Psoas muscle (tissue), 7 donors: ENCODE measurements at regions not wholly inside any gene's neighbourhood (a gene's known extent, or its start where the extent isn't known, plus 50 kb on each side); places are given as distances from the start of the nearest gene placed in this dataset.

Experiments used
- ATAC-seq, 4 donors: fragments of 200-7000 bp; cut with Tn5 transposase; one replicate each; pipeline ENCODE4 v1.9.1; 2020; ENCODE audit warnings: moderate library complexity in 3 of 4, mild to moderate bottlenecking in 2 of 4
- DNase-seq, 2 donors: peaks; one replicate each; pipeline ENCODE4 v3.0.0-alpha.2; 2020
- H3K27ac ChIP-seq: fragments of 200-600 bp; one replicate; pipeline ENCODE4 v1.8.0; 2022
- H3K27me3 ChIP-seq, 3 donors: fragments of 200-600 bp in 1 of 3; one replicate each; pipeline versions ENCODE4 v1.6.1 to v1.8.0; 2013 to 2022; ENCODE audit warnings: low read length in 2 of 3, mild to moderate bottlenecking in 2 of 3, moderate library complexity in 1 of 3; ENCODE audit not compliant: insufficient read depth in 3 of 3
- H3K36me3 ChIP-seq, 2 donors: fragments of 200-600 bp in 1 of 2; one replicate each; pipeline versions ENCODE4 v1.6.1 to v1.8.0; 2013 to 2022; ENCODE audit warnings: low read depth in 1 of 2, mild to moderate bottlenecking in 1 of 2, moderate library complexity in 1 of 2; ENCODE audit not compliant: insufficient read depth in 1 of 2
- H3K4me1 ChIP-seq: fragments of 200-600 bp; one replicate; pipeline ENCODE4 v1.8.0; 2022
- H3K4me3 ChIP-seq: fragments of 200-600 bp; one replicate; pipeline ENCODE4 v1.8.0; 2022; ENCODE audit warnings: mild to moderate bottlenecking
- H3K9me3 ChIP-seq: fragments of 200-600 bp; one replicate; pipeline ENCODE4 v1.8.0; 2022
- WGBS, 3 donors: extraction: QIAGEN DNeasy Blood & Tissue Kit; methylation state at CpG; one replicate each; pipeline versions ENCODE4 v1.1.6 to v1.1.7; 2013; 5-methylcytosine and 5-hydroxymethylcytosine counted together
- intact Hi-C, 2 donors: fragments of 100-400 bp; cut with DNase I; formaldehyde crosslinking; loops; one replicate each; pipeline versions ENCODE4 v1.11.0 to v1.14.2; 2022
- TF ChIP-seq, protein P1 (sequence below): fragments of 200-600 bp; IDR thresholded peaks from one replicate; pipeline ENCODE4 v1.8.0; 2022; ENCODE audit warnings: antibody characterized with exemption
- donor health status: healthy with polysubstance abuse.
- donor health status: DM: no; HTN: no; CAD: no; lungs with moderate emphysema.
- donor health status: Bipolar disorder and iron deficiency.
- donor health status: healthy.
- donor health status: DM: yes; HTN: yes; CAD: no.
- donor health status: DM: no; HTN: no; CAD: no.
- donor health status: DM: yes; HTN: yes; CAD: no.

- no peak for DNase-seq
- ATAC-seq = no peak
- Histone ChIP-seq H3K27me3 (no peaks in the 10 kb centered on the region), H3K9me3 (no peaks in the 10 kb centered on the region), H3K4me3 (no peak overlapping the region), H3K4me1 (peaks cover 6% of the 10 kb centered on the region), H3K36me3 (no peaks in the 10 kb centered on the region), H3K27ac (no peak overlapping the region)
- TF ChIP-seq, protein P1, sequence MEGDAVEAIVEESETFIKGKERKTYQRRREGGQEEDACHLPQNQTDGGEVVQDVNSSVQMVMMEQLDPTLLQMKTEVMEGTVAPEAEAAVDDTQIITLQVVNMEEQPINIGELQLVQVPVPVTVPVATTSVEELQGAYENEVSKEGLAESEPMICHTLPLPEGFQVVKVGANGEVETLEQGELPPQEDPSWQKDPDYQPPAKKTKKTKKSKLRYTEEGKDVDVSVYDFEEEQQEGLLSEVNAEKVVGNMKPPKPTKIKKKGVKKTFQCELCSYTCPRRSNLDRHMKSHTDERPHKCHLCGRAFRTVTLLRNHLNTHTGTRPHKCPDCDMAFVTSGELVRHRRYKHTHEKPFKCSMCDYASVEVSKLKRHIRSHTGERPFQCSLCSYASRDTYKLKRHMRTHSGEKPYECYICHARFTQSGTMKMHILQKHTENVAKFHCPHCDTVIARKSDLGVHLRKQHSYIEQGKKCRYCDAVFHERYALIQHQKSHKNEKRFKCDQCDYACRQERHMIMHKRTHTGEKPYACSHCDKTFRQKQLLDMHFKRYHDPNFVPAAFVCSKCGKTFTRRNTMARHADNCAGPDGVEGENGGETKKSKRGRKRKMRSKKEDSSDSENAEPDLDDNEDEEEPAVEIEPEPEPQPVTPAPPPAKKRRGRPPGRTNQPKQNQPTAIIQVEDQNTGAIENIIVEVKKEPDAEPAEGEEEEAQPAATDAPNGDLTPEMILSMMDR = no peak
- 83 to 88% (median 84%) methylated on average over 6 of the region's 6 CpGs for WGBS, 3 donors
- intact Hi-C loops = no loop called here
These were observed 72.3 kb downstream of the SLIT2 start for GRCh38 chr4:20323991-20324390.

- TF ChIP-seq, protein P1 = no peak
- Histone ChIP-seq H3K27me3 (no peaks in the 10 kb centered on the region), H3K9me3 (no peaks in the 10 kb centered on the region), H3K4me1 (peaks cover 6% of the 10 kb centered on the region), H3K27ac (no peak overlapping the region), H3K36me3 (no peaks in the 10 kb centered on the region), H3K4me3 (no peak overlapping the region)
- intact Hi-C loops = no loop called here
- DNase-seq (no peak), ATAC-seq (no peak)
- 67 to 81% (median 72%) methylated on average over 1 of the region's 1 CpG for WGBS, 3 donors
These were observed 74.8 kb downstream of the SLIT2 start for GRCh38 chr4:20326460-20326859.

DNA sequence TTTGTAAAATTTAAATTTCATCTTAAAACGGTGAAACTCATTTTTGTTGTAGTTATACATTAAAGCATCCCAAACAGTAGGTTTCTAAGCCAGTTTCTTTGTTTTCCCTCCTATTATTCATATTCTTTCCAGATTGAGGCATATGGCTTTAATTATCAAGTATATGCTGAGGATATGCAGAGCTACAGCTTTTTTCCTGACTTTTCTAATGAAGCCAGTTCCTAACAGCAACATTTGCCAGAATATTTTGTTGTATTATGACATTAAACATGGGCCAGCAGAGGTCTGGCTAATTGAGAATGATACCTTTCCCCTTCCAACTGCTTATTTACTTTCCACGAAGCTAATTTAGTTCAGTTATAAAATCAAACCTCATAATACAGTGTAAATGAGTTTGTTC, 75.3 kb downstream of the SLIT2 start:
- Histone ChIP-seq H3K9me3 (no peaks in the 10 kb centered on the region), H3K27ac (no peak overlapping the region), H3K36me3 (no peaks in the 10 kb centered on the region), H3K4me3 (no peak overlapping the region), H3K4me1 (peaks cover 6% of the 10 kb centered on the region), H3K27me3 (no peaks in the 10 kb centered on the region)
- DNase-seq (no peak), ATAC-seq (no peak)
- TF ChIP-seq, protein P1 = no peak
- intact Hi-C loops = no loop called here
- 64 to 68% (median 66%) methylated on average over 2 of the region's 2 CpGs for WGBS, 3 donors

GRCh38 chr4:20327808-20328207, 76.1 kb downstream of the SLIT2 start:
- Histone ChIP-seq H3K27ac (no peak overlapping the region), H3K4me1 (peaks cover 6% of the 10 kb centered on the region), H3K27me3 (no peaks in the 10 kb centered on the region), H3K36me3 (no peaks in the 10 kb centered on the region), H3K9me3 (no peaks in the 10 kb centered on the region), H3K4me3 (no peak overlapping the region)
- no peak for ATAC-seq
- no peak for DNase-seq
- 74 to 84% (median 74%) methylated on average over 2 of the region's 2 CpGs for WGBS, 3 donors
- intact Hi-C loops = no loop called here
- TF ChIP-seq, protein P1 = no peak

GRCh38 chr4:20331642-20332041, 79.9 kb downstream of the SLIT2 start:
- H3K27ac ChIP-seq = no peak overlapping the region
- H3K4me3 ChIP-seq = no peak overlapping the region
- no peak for ATAC-seq
- H3K36me3 ChIP-seq = no peaks in the 10 kb centered on the region
- intact Hi-C loops = no loop called here
- H3K27me3 ChIP-seq = no peaks in the 10 kb centered on the region
- DNase-seq = no peak
- no peaks in the 10 kb centered on the region for H3K9me3 ChIP-seq
- WGBS, 3 donors = 76 to 84% (median 83%) methylated on average over 1 of the region's 1 CpG
- no peaks in the 10 kb centered on the region for H3K4me1 ChIP-seq
- TF ChIP-seq, protein P1 = no peak
